Thoracic aorta (tissue), 2 donors: ENCODE measurements at regions not wholly inside any gene's neighbourhood (a gene's known extent, or its start where the extent isn't known, plus 50 kb on each side); places are given as distances from the start of the nearest gene placed in this dataset.
A peak's percentile ranks its signal among the peaks of the same experiment; 100 is the strongest.

Experiments used
- ATAC-seq: fragments of 150-250 bp; one replicate; pipeline ENCODE4 v1.8.0; 2017; ENCODE audit warnings: low read depth; ENCODE audit not compliant: insufficient number of reproducible peaks, low FRiP score
- DNase-seq: peaks from one replicate; pipeline ENCODE4 v3.0.0-alpha.2; 2020; ENCODE audit warnings: low spot score
- H3K27ac ChIP-seq, 2 donors: fragments of 200-600 bp; sonication (generic); 1 replicate in 1 of 2; 2 replicates in 1 of 2; pipeline ENCODE4 v1.5.1; 2016; ENCODE audit warnings: mild to moderate bottlenecking in 2 of 2, moderate library complexity in 2 of 2
- H3K27me3 ChIP-seq: fragments of 200-600 bp; sonication (generic); replicated peaks from 2 replicates; pipeline ENCODE4 v1.6.0; 2016; ENCODE audit warnings: mild to moderate bottlenecking; ENCODE audit not compliant: insufficient read depth
- H3K36me3 ChIP-seq: fragments of 200-600 bp; sonication (generic); one replicate; pipeline ENCODE4 v1.5.1; 2016
- H3K4me1 ChIP-seq, 2 donors: fragments of 200-600 bp; sonication (generic); 1 replicate in 1 of 2; 2 replicates in 1 of 2; pipeline versions ENCODE4 v1.5.1 to v1.6.0; 2016; ENCODE audit warnings: low read depth in 2 of 2, mild to moderate bottlenecking in 1 of 2; ENCODE audit not compliant: control insufficient read depth in 1 of 2
- H3K4me3 ChIP-seq: fragments of 200-600 bp; sonication (generic); 2 replicates; pipeline ENCODE4 v1.5.1; 2016; ENCODE audit warnings: mild to moderate bottlenecking
- H3K9me3 ChIP-seq: fragments of 200-600 bp; sonication (generic); 2 replicates; pipeline ENCODE4 v1.5.1; 2016
- TF ChIP-seq, protein P1 (sequence below): fragments of 200-600 bp; sonication (generic); IDR thresholded peaks from one replicate; pipeline ENCODE4 v1.5.1; 2019; ENCODE audit warnings: antibody characterized with exemption

DNA sequence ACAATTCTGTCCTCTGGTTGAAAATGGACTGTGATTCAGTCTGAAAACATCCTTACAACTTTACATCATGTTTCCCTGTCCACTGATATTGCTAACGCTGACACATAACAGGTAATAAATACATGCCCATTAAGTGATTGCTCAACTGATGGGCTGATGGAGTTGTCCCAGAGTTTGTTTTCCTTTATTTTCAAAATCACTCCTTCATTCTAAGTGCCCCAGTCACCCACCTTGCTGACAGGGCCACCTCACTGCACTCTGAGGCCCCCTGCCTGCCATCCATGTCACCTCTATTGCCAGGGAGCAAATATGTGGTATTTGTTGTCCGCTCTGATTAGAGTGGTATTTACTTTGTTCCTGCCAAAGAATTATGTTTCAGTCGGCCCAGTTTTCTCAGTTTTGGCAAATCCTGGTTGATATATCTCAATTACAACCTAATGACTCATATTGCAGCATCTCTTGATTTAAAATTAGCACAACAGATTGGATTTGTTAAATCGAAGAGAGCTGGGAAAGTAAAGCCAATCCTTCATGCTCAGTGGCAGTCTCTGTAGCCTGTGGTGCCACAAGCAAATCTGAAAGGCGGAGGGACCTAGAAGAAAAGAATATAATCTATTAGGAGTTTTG, 105.1 kb downstream of the RDH14 start:
- TF ChIP-seq, protein P1, sequence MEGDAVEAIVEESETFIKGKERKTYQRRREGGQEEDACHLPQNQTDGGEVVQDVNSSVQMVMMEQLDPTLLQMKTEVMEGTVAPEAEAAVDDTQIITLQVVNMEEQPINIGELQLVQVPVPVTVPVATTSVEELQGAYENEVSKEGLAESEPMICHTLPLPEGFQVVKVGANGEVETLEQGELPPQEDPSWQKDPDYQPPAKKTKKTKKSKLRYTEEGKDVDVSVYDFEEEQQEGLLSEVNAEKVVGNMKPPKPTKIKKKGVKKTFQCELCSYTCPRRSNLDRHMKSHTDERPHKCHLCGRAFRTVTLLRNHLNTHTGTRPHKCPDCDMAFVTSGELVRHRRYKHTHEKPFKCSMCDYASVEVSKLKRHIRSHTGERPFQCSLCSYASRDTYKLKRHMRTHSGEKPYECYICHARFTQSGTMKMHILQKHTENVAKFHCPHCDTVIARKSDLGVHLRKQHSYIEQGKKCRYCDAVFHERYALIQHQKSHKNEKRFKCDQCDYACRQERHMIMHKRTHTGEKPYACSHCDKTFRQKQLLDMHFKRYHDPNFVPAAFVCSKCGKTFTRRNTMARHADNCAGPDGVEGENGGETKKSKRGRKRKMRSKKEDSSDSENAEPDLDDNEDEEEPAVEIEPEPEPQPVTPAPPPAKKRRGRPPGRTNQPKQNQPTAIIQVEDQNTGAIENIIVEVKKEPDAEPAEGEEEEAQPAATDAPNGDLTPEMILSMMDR: peak; percentile 35
- no peaks in the 10 kb centered on the region for H3K9me3 ChIP-seq
- peaks cover 20 to 45% of the 10 kb centered on the region in 2 donors for H3K4me1 ChIP-seq
- H3K27me3 ChIP-seq: no peaks in the 10 kb centered on the region
- H3K36me3 ChIP-seq: no peaks in the 10 kb centered on the region
- DNase-seq (no peak), ATAC-seq (no peak)
- H3K4me3 ChIP-seq: peak overlapping the region; percentile 33
- peak overlapping the region; percentile 69 to 76 for H3K27ac ChIP-seq

DNA sequence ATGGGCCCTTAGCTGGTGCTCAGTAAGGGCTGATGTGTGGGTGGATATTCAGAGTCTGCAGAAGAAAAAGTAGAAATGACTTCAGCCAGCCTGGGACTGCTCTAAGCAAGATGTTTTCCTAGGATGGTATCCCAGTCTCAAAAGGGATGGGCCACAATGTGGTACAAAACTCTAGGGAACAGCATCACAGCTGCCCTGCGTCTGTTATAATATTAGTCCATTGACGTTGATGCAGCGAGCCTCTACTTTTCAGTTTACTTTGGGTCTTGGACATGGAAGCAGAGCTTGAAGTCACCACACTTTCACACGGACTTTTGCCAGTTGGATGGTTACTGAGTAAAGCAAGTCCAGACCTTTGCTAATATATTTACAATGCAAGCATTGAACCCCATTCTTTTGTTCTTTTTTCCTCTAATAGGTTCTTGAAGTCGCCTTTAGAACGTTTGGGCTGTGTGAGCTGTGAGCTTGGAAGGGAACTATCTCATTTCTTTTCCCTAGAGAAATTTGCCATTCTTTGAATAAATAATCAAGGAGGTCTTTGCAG, 105.7 kb downstream of the RDH14 start:
- ATAC-seq: peak; percentile 96
- Histone ChIP-seq H3K36me3 (no peaks in the 10 kb centered on the region), H3K4me3 (peak overlapping the region; percentile 33), H3K27me3 (no peaks in the 10 kb centered on the region), H3K9me3 (no peaks in the 10 kb centered on the region), H3K27ac (peak overlapping the region; percentile 69 to 76), H3K4me1 (peaks cover 20 to 45% of the 10 kb centered on the region in 2 donors)
- TF ChIP-seq, protein P1: no peak
- DNase-seq: peak; percentile 21

DNA sequence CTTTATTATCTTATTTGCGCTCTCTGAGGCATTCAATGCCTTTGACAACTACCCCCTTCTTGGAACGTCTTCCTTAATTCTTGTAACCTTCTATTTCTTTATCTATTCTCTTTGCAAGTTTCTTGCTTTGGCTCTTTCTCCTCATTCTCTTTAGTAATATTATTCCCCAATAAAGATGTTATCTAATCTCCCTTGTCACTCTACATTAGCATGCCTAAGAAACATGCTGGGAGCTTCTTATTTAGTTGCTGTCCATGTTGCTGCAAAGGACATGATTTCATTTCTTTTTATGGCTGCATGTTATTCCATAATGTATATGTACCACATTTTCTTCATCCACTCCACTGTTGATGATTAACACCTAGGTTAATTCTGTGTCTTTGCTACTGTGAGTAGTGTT, 113.7 kb downstream of the RDH14 start:
- Histone ChIP-seq H3K36me3 (no peaks in the 10 kb centered on the region), H3K4me3 (no peak overlapping the region), H3K27me3 (no peaks in the 10 kb centered on the region), H3K9me3 (no peaks in the 10 kb centered on the region), H3K27ac (peak overlapping the region in 1 of 2 donors; percentile 26), H3K4me1 (peaks cover 10 to 40% of the 10 kb centered on the region in 2 donors)
- DNase-seq (no peak), ATAC-seq (no peak)
- TF ChIP-seq, protein P1: no peak

DNA sequence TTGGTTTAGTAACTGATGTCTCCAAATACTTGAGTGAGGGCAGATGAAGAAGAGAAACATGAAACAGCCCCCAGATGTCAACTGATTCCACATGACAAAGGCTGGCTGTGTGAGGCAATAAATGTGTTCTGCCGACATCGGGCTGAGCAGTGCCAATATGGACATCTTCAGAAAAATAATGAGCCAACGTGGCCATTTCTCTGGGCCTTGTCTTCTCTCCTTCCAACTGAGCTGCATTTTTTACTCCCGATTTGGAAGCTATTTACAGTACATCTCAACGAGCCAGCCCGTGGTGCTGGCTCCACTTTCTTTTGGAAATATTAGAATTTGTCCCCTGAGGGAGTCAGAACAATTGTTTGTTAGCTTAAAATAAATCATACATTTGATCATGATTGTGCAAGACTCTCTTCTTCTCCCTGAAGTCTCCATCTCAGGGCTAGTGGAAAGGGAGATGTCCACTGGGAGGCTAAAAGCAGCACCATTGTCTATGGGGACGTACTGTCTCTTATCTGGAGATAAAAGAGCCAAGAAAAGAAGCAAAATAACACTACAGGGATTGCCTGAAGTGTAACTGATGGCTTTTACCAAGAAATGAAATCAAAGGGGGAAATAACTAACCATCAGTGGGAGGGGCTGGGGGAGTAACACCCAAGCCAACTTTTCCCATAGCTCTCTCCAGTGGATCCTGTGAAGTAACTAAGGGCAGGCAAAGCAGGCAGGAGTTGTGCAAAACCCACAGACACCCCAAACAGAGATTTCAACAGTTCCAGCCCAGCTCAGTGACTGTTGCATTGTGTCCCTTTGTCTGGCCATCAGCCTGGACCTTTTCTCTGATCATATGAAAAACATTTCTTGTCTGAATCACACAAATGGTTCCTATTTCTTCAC, 114.8 kb downstream of the RDH14 start:
- Histone ChIP-seq H3K4me3 (no peak overlapping the region), H3K9me3 (no peaks in the 10 kb centered on the region), H3K36me3 (no peaks in the 10 kb centered on the region), H3K27ac (peak overlapping the region; percentile 26 to 57), H3K27me3 (no peaks in the 10 kb centered on the region), H3K4me1 (peaks cover 10 to 43% of the 10 kb centered on the region in 2 donors)
- DNase-seq (peak; percentile 18), ATAC-seq (peak; percentile 25)
- TF ChIP-seq, protein P1: no peak

DNA sequence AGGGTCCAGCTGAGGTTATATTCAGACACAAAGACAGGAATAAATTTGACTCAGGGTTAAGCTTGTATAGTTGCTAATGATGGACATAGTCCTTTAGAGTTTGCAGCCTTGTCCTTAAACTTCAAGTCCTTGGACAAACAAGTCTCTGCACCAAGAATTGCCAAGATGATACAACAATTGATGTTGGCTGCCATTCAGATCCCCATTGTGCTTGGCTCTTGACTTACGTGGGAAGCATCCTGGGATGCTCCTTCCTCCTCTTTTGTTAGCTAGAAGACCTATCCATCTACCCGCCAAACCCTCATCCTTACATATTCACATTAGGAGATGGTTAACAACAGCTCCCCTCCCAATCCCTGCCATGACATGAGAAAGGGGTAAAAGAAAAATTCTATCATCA, 115.6 kb downstream of the RDH14 start:
- Histone ChIP-seq H3K27ac (peak overlapping the region in 1 of 2 donors; percentile 26), H3K9me3 (no peaks in the 10 kb centered on the region), H3K36me3 (no peaks in the 10 kb centered on the region), H3K4me1 (peaks cover 10 to 49% of the 10 kb centered on the region in 2 donors), H3K4me3 (no peak overlapping the region), H3K27me3 (no peaks in the 10 kb centered on the region)
- ATAC-seq: no peak
- no peak for DNase-seq
- TF ChIP-seq, protein P1: no peak
